ENCODE measurements at regions not wholly inside any gene's neighbourhood (a gene's known extent, or its start where the extent isn't known, plus 50 kb on each side); places are given as distances from the start of the nearest gene placed in this dataset.
A peak's percentile ranks its signal among the peaks of the same experiment; 100 is the strongest.

GRCh38 chr14:36449903-36450302 lies 70.1 kb downstream of the NKX2-1 start:
- TF ChIP-seq CTCF (IDR thresholded peaks at IDR 0.05) (peak in 1 of 6 experiments; percentile 18), POLR2A (IDR thresholded peaks at IDR 0.05) (no peak)
